HG03135 (cell line): ENCODE measurements at regions not wholly inside any gene's neighbourhood (a gene's known extent, or its start where the extent isn't known, plus 50 kb on each side); places are given as distances from the start of the nearest gene placed in this dataset.
"Not testable (repeated sequence)": the region's sequence is repeated elsewhere in the genome, so short reads cannot be mapped to it uniquely, and the experiment has no call there.

ENCODE experiments used
- ATAC-seq: cut with Tn5 transposase; IDR thresholded peaks from one replicate; pipeline ENCODE4 v1.9.1; 2021; ENCODE audit warnings: mild to moderate bottlenecking, moderate library complexity; ENCODE audit not compliant: unreplicated experiment

- ATAC-seq = not testable (repeated sequence)
Observed at GRCh38 chr21:20201323-20201722, 796.9 kb upstream of the NCAM2 start.

- no peak for ATAC-seq
Observed at GRCh38 chr21:20207335-20207734, 790.9 kb upstream of the NCAM2 start.

- ATAC-seq = no peak
Observed at GRCh38 chr21:20215959-20216358, 782.2 kb upstream of the NCAM2 start.

DNA sequence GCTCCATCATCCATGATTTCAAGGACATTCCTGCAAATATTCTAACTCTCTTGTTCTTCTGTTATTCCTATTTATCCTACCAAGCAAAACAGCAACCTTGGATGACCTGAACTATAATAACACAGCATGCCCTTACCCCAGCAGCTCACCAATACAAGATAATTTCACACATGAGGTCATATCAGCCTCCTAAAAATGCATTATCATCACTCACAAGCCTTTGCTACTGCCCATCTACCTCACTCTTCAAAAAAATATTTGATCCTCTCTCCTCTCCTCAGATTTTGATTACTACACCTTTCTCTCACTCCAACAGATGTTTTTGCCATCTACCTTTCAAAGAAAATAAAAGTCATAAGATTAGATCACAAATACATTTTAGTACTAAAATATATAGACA lies 777.6 kb upstream of the NCAM2 start:
- no peak for ATAC-seq

DNA sequence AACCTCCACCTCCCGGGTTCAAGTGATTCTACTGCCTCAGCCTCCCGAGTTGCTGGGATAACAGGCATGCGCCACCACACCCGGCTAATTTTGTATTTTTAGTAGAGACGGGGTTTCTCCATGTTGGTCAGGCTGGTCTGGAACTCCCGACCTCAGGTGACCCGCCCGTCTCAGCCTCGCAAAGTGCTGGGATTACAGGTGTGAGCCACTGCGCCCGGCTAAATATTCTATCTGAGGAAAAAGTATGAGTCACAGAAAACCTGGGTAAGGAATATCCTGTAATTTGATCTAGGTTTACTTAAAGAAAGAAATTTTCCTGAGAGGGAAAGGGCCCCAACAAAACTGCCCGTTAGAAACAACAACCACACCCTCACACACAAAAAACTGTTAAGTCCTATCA lies 776.2 kb upstream of the NCAM2 start:
- not testable (repeated sequence) for ATAC-seq

DNA sequence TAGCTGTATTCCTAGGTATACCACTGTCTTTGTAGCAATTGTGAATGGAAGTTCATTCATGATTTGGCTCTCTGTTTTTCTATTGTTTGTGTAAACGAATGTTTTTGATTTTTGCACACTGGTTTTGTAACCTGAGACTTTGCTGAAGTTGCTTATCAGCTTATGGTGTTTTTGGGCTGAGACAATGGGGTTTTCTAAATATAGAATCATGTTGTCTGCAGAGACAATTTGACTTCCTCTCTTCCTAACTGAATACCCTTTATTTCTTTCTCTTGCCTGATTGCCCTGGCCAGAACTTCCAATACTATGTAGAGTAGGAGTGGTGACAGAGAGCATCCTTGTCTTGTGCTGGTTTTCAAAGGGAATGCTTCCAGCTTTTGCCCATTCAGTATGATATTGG lies 761.6 kb upstream of the NCAM2 start:
- ATAC-seq = not testable (repeated sequence)

DNA sequence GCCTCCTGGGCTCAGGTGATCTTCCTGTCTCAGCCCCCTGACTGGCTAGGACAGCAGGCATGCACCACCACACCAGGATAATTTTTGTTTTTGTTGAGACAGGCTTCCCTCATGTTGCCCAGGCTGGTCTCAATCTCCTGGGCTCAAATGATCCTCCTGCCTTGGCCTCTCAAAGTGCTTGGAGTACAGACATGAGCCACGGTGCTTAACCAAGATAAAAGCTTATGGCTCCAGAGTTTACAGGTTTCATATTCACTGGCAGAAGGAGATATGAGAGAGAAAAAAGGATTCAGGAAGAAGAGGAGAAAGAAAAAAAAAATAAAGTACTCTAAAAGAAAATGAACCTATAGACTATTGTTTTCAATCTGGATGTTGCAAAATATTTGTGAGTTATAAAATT lies 748.8 kb upstream of the NCAM2 start:
- ATAC-seq = no peak

DNA sequence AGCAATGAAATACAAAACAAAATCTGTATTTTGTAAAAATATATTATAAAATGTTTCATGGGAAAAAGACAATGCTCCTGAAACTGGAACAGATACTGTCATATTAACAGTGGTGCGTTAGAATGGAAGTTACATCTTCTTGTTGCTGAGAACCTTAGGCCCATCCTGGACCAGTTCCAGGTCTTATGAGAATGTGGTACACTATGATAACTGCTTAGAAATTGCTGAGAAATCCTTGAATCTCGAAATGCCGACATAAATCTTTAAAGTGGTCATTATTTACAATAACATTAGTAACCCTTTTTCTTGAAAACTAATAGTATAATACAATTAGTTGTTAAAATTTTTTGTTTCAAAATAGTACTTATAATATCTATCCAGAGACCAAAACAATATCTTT lies 747.9 kb upstream of the NCAM2 start:
- ATAC-seq = no peak

GRCh38 chr21:20253261-20253660 lies 744.9 kb upstream of the NCAM2 start:
- no peak for ATAC-seq

- no peak for ATAC-seq
Observed at GRCh38 chr21:20254964-20255363, 743.2 kb upstream of the NCAM2 start.

GRCh38 chr21:20257052-20257740 lies 741.0 kb upstream of the NCAM2 start:
- no peak for ATAC-seq

GRCh38 chr21:20258542-20258941 lies 739.7 kb upstream of the NCAM2 start:
- ATAC-seq = no peak

DNA sequence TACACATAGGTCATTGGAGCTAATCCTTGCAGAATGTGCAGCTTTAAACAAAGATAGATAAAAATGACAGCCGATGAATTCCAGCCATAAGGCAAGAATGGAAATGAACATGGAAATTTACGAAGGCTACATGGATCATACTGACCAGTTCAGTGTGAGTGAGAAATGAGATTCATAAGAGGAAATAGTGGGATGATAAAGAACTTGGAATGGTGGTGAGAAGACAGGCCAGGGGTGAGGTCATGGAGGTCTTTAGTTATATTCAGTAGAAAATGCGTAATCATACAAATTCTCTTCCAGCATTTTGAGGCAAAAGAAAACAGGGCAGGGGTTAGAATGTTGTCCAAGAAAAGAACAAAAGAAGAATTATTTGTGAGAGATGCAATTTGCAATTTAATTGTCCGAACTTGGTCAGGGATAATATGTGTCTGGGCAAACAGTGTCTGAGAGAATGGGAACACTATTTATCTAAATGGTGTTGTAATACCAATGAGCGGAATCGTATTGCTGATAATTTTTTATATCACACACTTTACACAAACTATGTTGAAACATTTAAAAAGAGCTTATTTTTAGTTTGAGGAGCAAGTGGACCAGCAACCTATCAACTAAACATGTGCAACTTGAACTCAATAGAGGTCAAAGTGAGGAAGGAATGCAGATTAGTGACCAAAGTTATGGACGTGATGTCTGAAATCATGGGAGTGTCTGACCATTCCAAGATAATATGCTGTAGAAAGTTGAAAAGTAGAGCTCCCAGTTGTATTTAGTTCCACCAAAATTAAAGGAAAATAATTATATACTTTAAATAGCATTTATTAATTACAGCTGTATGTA lies 739.0 kb upstream of the NCAM2 start:
- ATAC-seq = no peak

DNA sequence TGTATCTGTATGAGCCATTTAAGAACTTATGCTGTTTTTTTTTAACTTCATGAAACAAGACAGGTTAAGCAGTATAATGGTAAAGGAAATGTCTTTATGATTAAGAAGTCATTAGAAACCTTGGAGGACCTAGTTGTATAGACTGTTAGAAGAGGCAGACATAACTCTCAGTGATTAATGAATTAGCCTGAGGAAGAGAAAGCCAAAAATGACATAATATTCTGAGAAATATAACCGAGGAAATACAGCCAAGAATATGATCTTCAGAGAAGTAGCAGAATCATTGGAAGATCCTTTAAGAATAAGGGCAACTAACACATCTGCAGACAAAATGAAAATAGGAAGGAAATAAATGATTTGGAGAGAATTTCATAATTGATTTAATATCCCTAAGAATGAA lies 738.1 kb upstream of the NCAM2 start:
- no peak for ATAC-seq

- ATAC-seq = no peak
Observed at GRCh38 chr21:20261364-20261763, 736.8 kb upstream of the NCAM2 start.

GRCh38 chr21:20265707-20266440 lies 732.3 kb upstream of the NCAM2 start:
- ATAC-seq = no peak

GRCh38 chr21:20266441-20266710 lies 731.8 kb upstream of the NCAM2 start:
- no peak for ATAC-seq

DNA sequence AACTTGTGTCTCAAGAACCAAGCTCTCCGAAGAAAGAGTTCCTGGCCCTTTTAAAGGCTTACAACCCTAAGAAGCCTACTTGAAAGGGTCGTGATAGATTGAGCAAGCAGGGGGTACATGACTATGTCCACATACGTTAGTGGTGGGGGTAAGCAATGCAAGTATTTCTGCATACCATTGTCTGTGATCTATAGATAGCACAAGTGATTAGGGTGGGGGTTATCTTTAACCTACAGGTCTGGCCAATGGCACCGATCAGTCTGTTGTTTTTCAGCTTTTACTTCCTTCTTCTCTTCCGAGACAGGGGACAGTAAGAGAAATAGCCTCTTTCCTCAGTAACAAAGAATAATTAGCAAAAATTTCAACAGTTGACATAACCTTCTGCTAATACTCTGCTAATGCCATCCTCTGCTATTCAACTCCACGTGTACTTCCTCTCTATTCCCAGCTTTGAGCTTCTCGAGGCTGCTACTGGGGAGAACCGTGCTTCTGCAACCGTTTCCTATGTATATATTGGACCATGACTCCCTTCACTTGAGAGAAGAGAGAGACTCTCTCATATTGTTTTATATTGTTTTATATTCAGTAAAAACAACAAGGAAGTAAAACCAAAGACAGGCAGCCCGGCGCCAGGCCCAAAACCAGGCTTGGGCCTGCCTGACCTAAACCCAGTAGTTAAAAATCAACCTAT lies 727.7 kb upstream of the NCAM2 start:
- no peak for ATAC-seq

- ATAC-seq = no peak
Observed at GRCh38 chr21:20272791-20273362, 725.3 kb upstream of the NCAM2 start.

DNA sequence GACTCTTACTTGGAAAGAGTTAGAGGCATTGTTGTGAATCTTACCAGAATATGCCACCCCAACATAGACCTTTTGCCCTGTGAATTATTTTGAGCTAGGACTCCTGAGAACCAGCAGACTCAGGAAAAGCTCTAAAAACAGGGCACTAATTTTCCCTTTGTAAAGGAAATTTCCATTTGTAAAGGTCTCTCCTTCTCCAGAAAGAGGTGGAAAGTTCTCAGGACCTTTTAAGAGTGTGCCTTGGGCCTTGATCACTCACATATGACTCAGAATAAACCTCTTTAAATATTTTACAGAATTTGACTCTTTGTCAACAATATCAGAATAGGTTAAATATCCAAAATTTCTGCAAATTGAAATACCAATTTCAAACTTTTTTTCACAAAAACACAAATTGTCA lies 721.8 kb upstream of the NCAM2 start:
- no peak for ATAC-seq

- no peak for ATAC-seq
Observed at GRCh38 chr21:20276954-20277353, 721.3 kb upstream of the NCAM2 start.
